ENCODE measurements at regions not wholly inside any gene's neighbourhood (a gene's known extent, or its start where the extent isn't known, plus 50 kb on each side); places are given as distances from the start of the nearest gene placed in this dataset.

DNA sequence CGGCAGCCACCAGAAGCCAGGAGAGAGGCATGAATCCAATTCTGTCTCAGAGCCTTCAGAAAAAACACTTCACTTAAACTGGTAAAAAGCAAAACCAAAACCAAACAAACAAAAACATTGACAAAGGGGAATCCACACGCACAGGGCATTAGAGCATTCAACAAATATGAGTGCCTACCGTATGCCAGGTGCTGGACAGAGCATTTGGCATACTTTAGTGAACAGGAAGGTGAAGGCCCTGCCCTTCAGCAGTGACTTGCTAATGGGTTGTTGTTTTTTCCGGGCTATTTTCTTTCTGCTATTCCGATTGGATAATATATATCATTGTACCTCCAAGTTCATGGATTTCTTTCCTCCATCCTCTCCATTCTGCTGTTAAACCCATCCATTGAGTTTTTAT, 71.7 kb upstream of the RUFY1 start:
- no peak for DNase-seq (ENCODE audit: extremely low spot score, unreplicated experiment)
- TF ChIP-seq, protein P1, sequence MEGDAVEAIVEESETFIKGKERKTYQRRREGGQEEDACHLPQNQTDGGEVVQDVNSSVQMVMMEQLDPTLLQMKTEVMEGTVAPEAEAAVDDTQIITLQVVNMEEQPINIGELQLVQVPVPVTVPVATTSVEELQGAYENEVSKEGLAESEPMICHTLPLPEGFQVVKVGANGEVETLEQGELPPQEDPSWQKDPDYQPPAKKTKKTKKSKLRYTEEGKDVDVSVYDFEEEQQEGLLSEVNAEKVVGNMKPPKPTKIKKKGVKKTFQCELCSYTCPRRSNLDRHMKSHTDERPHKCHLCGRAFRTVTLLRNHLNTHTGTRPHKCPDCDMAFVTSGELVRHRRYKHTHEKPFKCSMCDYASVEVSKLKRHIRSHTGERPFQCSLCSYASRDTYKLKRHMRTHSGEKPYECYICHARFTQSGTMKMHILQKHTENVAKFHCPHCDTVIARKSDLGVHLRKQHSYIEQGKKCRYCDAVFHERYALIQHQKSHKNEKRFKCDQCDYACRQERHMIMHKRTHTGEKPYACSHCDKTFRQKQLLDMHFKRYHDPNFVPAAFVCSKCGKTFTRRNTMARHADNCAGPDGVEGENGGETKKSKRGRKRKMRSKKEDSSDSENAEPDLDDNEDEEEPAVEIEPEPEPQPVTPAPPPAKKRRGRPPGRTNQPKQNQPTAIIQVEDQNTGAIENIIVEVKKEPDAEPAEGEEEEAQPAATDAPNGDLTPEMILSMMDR (IDR thresholded peaks at IDR 0.05) = no peak
- H3K4me3 Mint-ChIP-seq (ENCODE audit: unreplicated experiment) = no peak overlapping the region
- peaks cover 18% of the 10 kb centered on the region for H3K9me3 Mint-ChIP-seq (ENCODE audit: unreplicated experiment)
- H3K4me1 Mint-ChIP-seq (ENCODE audit: unreplicated experiment) = no peaks in the 10 kb centered on the region
- no peaks in the 10 kb centered on the region for H3K27me3 Mint-ChIP-seq (ENCODE audit: unreplicated experiment)
- H3K27ac Mint-ChIP-seq (ENCODE audit: unreplicated experiment) = no peak overlapping the region
- no peaks in the 10 kb centered on the region for H3K36me3 Mint-ChIP-seq (ENCODE audit: unreplicated experiment)

DNA sequence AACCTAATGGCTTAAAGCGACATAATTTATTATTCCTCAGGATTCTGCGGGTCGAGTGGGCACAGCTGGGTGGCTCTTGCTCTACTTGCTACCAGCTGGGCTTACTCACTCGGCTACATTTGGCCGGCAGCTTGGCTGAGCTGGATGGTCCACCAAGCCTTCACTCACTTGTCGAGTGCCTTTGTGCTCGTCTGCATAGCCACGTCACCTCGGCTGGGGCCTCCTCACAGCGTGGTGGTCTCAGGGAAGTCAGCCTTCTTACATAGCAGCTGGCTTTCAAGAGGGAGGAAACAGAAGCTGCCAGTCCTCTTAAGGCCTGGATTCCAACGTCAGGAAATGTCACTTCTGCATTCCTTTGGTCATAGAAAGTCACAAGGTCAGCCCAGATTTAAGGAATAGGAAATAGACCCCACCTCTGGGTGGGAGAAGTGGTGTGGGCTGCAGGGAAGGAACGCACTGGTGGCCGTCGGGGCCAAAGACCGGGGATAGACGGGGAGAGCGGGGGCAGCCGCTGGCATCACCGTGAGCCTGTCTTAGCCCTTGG, 75.1 kb upstream of the RUFY1 start:
- Mint-ChIP-seq H3K27me3 (ENCODE audit: unreplicated experiment) (no peaks in the 10 kb centered on the region), H3K9me3 (ENCODE audit: unreplicated experiment) (peaks cover 22% of the 10 kb centered on the region), H3K4me3 (ENCODE audit: unreplicated experiment) (no peak overlapping the region), H3K4me1 (ENCODE audit: unreplicated experiment) (no peaks in the 10 kb centered on the region), H3K36me3 (ENCODE audit: unreplicated experiment) (no peaks in the 10 kb centered on the region), H3K27ac (ENCODE audit: unreplicated experiment) (no peak overlapping the region)
- TF ChIP-seq, protein P1 (IDR thresholded peaks at IDR 0.05) = no peak
- DNase-seq (ENCODE audit: extremely low spot score, unreplicated experiment) = no peak

DNA sequence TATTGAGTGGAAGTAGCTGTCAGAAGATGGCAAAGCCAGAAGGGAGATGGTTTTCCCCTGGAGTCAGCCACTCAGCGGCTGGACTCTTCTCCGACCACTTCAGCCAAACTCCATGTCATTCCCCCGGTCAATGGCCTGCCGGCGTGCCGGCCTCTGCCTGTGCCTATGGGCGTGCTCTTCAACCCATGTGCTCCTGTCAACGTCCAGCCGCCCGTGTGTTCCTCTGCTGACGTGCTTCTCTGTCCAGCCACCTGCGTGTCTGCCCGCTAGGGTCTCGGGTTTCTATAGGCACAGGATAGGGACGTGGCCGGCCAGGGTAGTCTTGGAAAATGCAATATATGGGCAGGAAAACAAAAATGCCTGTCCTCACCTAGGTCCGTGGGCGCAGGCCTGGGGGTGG, 77.7 kb upstream of the RUFY1 start:
- Mint-ChIP-seq H3K4me1 (ENCODE audit: unreplicated experiment) (no peaks in the 10 kb centered on the region), H3K4me3 (ENCODE audit: unreplicated experiment) (no peak overlapping the region), H3K27ac (ENCODE audit: unreplicated experiment) (no peak overlapping the region), H3K36me3 (ENCODE audit: unreplicated experiment) (no peaks in the 10 kb centered on the region), H3K9me3 (ENCODE audit: unreplicated experiment) (peaks cover 19% of the 10 kb centered on the region), H3K27me3 (ENCODE audit: unreplicated experiment) (no peaks in the 10 kb centered on the region)
- no peak for DNase-seq (ENCODE audit: extremely low spot score, unreplicated experiment)
- TF ChIP-seq, protein P1 (IDR thresholded peaks at IDR 0.05) = no peak

DNA sequence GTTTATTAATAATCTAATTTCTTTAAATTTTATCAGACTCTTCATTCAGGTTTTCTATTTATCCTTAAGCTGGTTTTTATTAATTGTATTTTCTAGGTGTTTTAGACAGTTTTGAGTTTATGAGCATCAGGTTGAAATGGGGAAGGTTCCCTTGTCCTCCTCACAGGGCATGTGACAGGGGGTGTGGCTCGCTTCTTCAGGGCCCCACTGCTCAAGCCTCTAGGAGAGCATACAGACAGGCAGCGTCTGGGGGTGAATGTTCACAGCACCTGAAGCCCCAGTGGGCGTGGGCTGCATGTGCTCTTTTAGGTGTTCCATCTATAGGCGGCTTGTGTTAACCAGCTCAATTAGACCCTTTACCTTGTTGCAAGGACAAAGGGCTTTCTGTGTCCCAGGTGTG, 78.2 kb upstream of the RUFY1 start:
- TF ChIP-seq, protein P1 (IDR thresholded peaks at IDR 0.05) = no peak
- Mint-ChIP-seq H3K27ac (ENCODE audit: unreplicated experiment) (no peak overlapping the region), H3K4me3 (ENCODE audit: unreplicated experiment) (no peak overlapping the region), H3K9me3 (ENCODE audit: unreplicated experiment) (peaks cover 19% of the 10 kb centered on the region), H3K4me1 (ENCODE audit: unreplicated experiment) (no peaks in the 10 kb centered on the region), H3K27me3 (ENCODE audit: unreplicated experiment) (no peaks in the 10 kb centered on the region), H3K36me3 (ENCODE audit: unreplicated experiment) (no peaks in the 10 kb centered on the region)
- no peak for DNase-seq (ENCODE audit: extremely low spot score, unreplicated experiment)

DNA sequence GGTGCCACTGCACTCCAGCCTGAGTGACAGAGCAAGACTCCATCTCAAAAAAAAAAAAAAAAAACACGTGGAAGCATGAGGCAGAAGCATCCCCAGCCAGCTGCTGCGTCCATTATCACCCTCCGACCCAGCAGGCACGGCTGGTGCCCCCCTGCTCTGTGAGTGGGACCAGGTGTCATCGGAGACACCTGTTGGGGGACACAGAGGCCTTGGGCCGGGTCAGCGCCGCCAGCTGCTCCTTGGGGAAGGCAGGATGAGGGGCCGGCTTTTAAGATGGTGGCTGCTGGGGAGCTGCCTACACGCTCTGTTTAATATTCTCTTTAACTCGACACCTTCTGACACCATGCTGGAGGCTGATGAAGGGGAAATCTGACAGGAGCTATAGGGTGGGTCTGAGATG, 80.2 kb upstream of the RUFY1 start:
- H3K27ac Mint-ChIP-seq (ENCODE audit: unreplicated experiment) = no peak overlapping the region
- TF ChIP-seq, protein P1 (IDR thresholded peaks at IDR 0.05) = no peak
- H3K9me3 Mint-ChIP-seq (ENCODE audit: unreplicated experiment) = peaks cover 15% of the 10 kb centered on the region
- no peak overlapping the region for H3K4me3 Mint-ChIP-seq (ENCODE audit: unreplicated experiment)
- no peaks in the 10 kb centered on the region for H3K27me3 Mint-ChIP-seq (ENCODE audit: unreplicated experiment)
- H3K4me1 Mint-ChIP-seq (ENCODE audit: unreplicated experiment) = no peaks in the 10 kb centered on the region
- no peak for DNase-seq (ENCODE audit: extremely low spot score, unreplicated experiment)
- H3K36me3 Mint-ChIP-seq (ENCODE audit: unreplicated experiment) = no peaks in the 10 kb centered on the region

All from osteocyte (in vitro differentiated cells).